OCI-LY1 (cell line): ENCODE measurements at regions not wholly inside any gene's neighbourhood (a gene's known extent, or its start where the extent isn't known, plus 50 kb on each side); places are given as distances from the start of the nearest gene placed in this dataset.

Experiments used
- H2AFZ ChIP-seq: fragments of 200-600 bp; sonication (generic), shearing (Covaris generic); 2 replicates; pipeline ENCODE4 v1.6.0; 2014; ENCODE audit warnings: antibody characterized with exemption, mild to moderate bottlenecking, low read length
- H3F3A ChIP-seq: fragments of 200-600 bp; sonication (generic), shearing (Covaris generic); 2 replicates; pipeline ENCODE4 v1.6.0; 2014; ENCODE audit warnings: mild to moderate bottlenecking, antibody characterized with exemption, low read length, moderate library complexity; ENCODE audit not compliant: insufficient read depth
- H3K27ac ChIP-seq: fragments of 200-600 bp; sonication (generic); 2 replicates; pipeline ENCODE4 v1.5.1; 2014; ENCODE audit warnings: low read length, mixed run types, mild to moderate bottlenecking, low read depth; ENCODE audit not compliant: poor library complexity, severe bottlenecking
- H3K27me3 ChIP-seq: fragments of 200-600 bp; sonication (generic); 2 replicates; pipeline ENCODE4 v1.6.0; 2014; ENCODE audit warnings: antibody characterized with exemption, mild to moderate bottlenecking, low read length, moderate library complexity; ENCODE audit not compliant: insufficient read depth
- H3K36me3 ChIP-seq: fragments of 200-600 bp; sonication (generic); 2 replicates; pipeline ENCODE4 v1.6.1; 2014; ENCODE audit warnings: mild to moderate bottlenecking, antibody characterized with exemption, low read length, moderate library complexity, mixed read lengths; ENCODE audit not compliant: insufficient read depth
- H3K4me1 ChIP-seq: fragments of 200-600 bp; sonication (generic); 2 replicates; pipeline ENCODE4 v1.5.1; 2014; ENCODE audit warnings: mild to moderate bottlenecking, low read length, moderate library complexity; ENCODE audit not compliant: insufficient read depth, severe bottlenecking
- H3K4me2 ChIP-seq: fragments of 200-600 bp; sonication (generic), shearing (Covaris generic); 2 replicates; pipeline ENCODE4 v1.6.1; 2014; ENCODE audit warnings: low read length
- H3K4me3 ChIP-seq: fragments of 200-600 bp; sonication (generic); 2 replicates; pipeline ENCODE4 v1.5.1; 2014; ENCODE audit warnings: low read length, low read depth, mild to moderate bottlenecking, mixed read lengths; ENCODE audit not compliant: poor library complexity, severe bottlenecking
- H3K79me2 ChIP-seq: fragments of 200-600 bp; shearing (Covaris generic); 2 replicates; pipeline ENCODE4 v1.6.1; 2016; ENCODE audit warnings: mixed run types, low read length, mixed read lengths; ENCODE audit not compliant: insufficient read depth
- H3K9ac ChIP-seq: fragments of 200-600 bp; sonication (generic), shearing (Covaris generic); 2 replicates; pipeline ENCODE4 v1.6.1; 2014; ENCODE audit warnings: mild to moderate bottlenecking, low read length, mixed read lengths
- H3K9me2 ChIP-seq: fragments of 200-600 bp; sonication (generic), shearing (Covaris generic); 2 replicates; pipeline ENCODE4 v1.6.1; 2014; ENCODE audit warnings: low read depth, mild to moderate bottlenecking, low read length, mixed read lengths
- H3K9me3 ChIP-seq: fragments of 200-600 bp; shearing (Covaris generic); 2 replicates; pipeline ENCODE4 v1.6.1; 2014; ENCODE audit warnings: low read length, mixed read lengths
- H4K20me1 ChIP-seq: fragments of 200-600 bp; sonication (generic), shearing (Covaris generic); 2 replicates; pipeline ENCODE4 v1.6.0; 2016; ENCODE audit warnings: mild to moderate bottlenecking, low read length; ENCODE audit not compliant: insufficient read depth
- EZH2 ChIP-seq: fragments of 200-600 bp; sonication (generic), shearing (Covaris generic); IDR thresholded peaks from 2 replicates; pipeline ENCODE4 v1.8.0; 2017; ENCODE audit warnings: borderline replicate concordance, mixed run types, mild to moderate bottlenecking, antibody characterized with exemption, low read length, moderate library complexity, mixed read lengths
- TF ChIP-seq, protein P1 (sequence below): fragments of 200-600 bp; sonication (generic), shearing (Covaris generic); IDR thresholded peaks from 2 replicates; pipeline ENCODE4 v1.5.1; 2017; ENCODE audit warnings: mild to moderate bottlenecking, antibody characterized with exemption, low read length, moderate library complexity, mixed read lengths

DNA sequence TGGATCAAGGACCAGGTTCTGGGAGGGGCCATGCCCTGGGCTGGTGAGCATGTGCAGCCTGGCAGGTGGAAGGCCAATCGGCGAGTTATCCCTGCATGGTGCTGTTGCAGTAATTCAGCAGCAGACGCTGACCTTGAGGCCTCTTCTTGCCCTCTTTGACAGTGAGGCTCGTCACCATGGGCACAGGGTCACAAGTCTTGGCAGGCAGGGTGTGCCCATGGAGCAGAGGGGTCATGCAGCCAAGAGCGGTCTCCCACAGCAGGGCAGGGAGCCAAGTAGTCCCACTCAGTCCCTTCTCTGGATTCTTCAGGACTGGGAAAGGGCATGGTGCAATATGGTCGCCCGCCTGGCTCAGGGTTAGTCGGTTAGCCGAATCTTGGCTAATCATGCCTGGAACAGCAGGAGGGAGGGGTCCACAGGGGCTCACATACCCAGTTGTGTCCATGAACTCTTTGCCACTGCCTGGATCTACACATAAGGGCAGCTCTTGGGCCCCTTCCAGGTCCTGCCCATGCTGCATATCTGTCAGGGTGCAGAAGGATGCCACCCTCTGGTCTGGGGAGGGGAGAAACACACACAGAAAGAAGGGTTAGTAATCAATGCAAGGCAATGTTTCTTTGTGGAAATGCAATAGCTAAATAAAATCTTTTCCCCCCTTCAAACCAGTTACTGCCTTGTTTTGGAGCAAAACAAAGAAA, 226.8 kb downstream of the SIPA1L2 start:
- TF ChIP-seq EZH2 = no peak
- TF ChIP-seq, protein P1, sequence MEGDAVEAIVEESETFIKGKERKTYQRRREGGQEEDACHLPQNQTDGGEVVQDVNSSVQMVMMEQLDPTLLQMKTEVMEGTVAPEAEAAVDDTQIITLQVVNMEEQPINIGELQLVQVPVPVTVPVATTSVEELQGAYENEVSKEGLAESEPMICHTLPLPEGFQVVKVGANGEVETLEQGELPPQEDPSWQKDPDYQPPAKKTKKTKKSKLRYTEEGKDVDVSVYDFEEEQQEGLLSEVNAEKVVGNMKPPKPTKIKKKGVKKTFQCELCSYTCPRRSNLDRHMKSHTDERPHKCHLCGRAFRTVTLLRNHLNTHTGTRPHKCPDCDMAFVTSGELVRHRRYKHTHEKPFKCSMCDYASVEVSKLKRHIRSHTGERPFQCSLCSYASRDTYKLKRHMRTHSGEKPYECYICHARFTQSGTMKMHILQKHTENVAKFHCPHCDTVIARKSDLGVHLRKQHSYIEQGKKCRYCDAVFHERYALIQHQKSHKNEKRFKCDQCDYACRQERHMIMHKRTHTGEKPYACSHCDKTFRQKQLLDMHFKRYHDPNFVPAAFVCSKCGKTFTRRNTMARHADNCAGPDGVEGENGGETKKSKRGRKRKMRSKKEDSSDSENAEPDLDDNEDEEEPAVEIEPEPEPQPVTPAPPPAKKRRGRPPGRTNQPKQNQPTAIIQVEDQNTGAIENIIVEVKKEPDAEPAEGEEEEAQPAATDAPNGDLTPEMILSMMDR = no peak

DNA sequence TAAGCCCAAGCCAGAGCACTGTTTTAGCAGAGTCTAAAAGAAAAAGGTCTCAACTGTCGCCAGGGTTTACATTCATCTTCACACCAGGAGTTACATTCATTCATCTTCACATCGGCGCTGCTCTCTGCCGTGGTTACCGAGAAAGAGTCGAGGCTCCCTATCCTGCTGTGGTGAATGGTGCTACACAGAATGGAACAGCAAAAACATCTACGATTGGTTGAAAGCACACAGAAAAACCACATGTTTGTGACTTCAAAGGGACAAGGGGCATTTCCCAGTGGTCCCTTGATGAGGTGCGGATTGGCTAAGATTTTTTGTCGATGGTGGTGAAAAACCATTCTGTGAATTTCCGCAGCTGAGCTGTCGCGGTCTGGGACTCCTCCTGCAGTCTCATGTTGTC, 231.1 kb downstream of the SIPA1L2 start:
- no peaks in the 10 kb centered on the region for H3K27me3 ChIP-seq
- H3K9me3 ChIP-seq = no peaks in the 10 kb centered on the region
- H2AFZ ChIP-seq = no peak overlapping the region
- no peaks in the 10 kb centered on the region for H3K79me2 ChIP-seq
- no peak for TF ChIP-seq EZH2
- TF ChIP-seq, protein P1 = no peak
- no peak overlapping the region for H3K9ac ChIP-seq
- H3K4me2 ChIP-seq = no peak overlapping the region
- no peaks in the 10 kb centered on the region for H4K20me1 ChIP-seq
- no peak overlapping the region for H3K4me3 ChIP-seq
- H3K27ac ChIP-seq = no peak overlapping the region
- H3F3A ChIP-seq = no peaks in the 10 kb centered on the region
- no peaks in the 10 kb centered on the region for H3K36me3 ChIP-seq
- H3K9me2 ChIP-seq = no peaks in the 10 kb centered on the region
- H3K4me1 ChIP-seq = no peaks in the 10 kb centered on the region

More for the DNA sequence above, 226.8 kb downstream of the SIPA1L2 start:
- Histone ChIP-seq H3K4me3 (no peak overlapping the region), H3K79me2 (no peaks in the 10 kb centered on the region), H3K36me3 (no peaks in the 10 kb centered on the region), H3K4me2 (no peak overlapping the region), H2AFZ (no peak overlapping the region), H3K9me3 (no peaks in the 10 kb centered on the region), H3K4me1 (no peaks in the 10 kb centered on the region), H3K9ac (no peak overlapping the region), H3K27ac (no peak overlapping the region), H3F3A (no peaks in the 10 kb centered on the region), H3K9me2 (no peaks in the 10 kb centered on the region), H3K27me3 (no peaks in the 10 kb centered on the region), H4K20me1 (no peaks in the 10 kb centered on the region)

DNA sequence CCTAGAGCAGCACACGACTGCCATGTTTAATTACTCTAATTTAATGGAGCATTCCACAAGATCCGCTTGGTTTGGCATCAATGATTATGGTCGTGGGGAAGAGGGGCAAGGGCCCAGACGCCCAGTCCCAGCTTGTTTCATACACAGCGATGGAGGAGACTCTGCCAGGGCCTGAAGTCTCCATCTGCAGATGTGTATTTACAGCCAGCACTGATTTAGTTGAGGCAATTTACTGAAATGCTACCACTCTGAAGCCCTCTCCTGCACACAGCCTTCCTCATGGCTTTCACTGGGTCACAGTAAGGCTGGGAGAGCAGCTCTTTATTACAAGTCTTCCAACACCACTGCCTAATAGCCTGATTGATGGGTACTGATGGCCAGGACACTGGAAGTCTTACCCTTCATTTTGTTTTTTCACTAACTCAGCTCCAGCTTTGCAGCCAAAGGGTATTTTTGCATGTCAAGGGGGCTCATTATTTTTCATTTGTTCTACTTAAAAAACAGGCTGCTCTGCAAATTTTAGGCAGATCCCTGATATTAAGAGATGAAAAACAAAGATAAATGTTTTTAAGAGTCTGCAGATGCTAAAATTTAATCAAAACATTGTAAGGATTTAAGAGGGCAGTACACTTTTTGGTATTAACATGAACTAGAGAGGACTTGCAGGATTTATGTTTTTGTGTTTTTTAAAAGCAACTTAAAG, 236.3 kb downstream of the SIPA1L2 start:
- Histone ChIP-seq H3F3A (no peaks in the 10 kb centered on the region), H3K9me2 (no peaks in the 10 kb centered on the region), H3K27me3 (no peaks in the 10 kb centered on the region), H3K4me1 (no peaks in the 10 kb centered on the region), H2AFZ (no peak overlapping the region), H4K20me1 (no peaks in the 10 kb centered on the region), H3K9me3 (no peaks in the 10 kb centered on the region), H3K79me2 (no peaks in the 10 kb centered on the region), H3K36me3 (no peaks in the 10 kb centered on the region), H3K27ac (no peak overlapping the region), H3K4me2 (no peak overlapping the region), H3K9ac (no peak overlapping the region), H3K4me3 (no peak overlapping the region)
- no peak for TF ChIP-seq EZH2
- TF ChIP-seq, protein P1 = no peak
